GM23338 (cell line): ENCODE measurements at regions not wholly inside any gene's neighbourhood (a gene's known extent, or its start where the extent isn't known, plus 50 kb on each side); places are given as distances from the start of the nearest gene placed in this dataset.

Source experiments
- ATAC-seq: fragments of 200-7000 bp; cut with Tn5 transposase; 3 replicates; pipeline ENCODE4 v1.9.1; 2020
- DNase-seq: peaks from one replicate; pipeline ENCODE4 v3.0.0-alpha.2; 2015; ENCODE audit warnings: low spot score
- H2AFZ ChIP-seq: fragments of 200-600 bp; sonication (generic); 2 replicates; pipeline ENCODE4 v1.8.0; 2016; ENCODE audit warnings: antibody characterized with exemption, mild to moderate bottlenecking, moderate library complexity
- H3F3A ChIP-seq: fragments of 200-600 bp; sonication (generic); replicated peaks from 2 replicates; pipeline ENCODE4 v1.8.0; 2017; ENCODE audit warnings: antibody characterized with exemption, mixed run types, low read depth
- H3K27ac ChIP-seq: fragments of 200-600 bp; sonication (generic); 2 replicates; pipeline ENCODE4 v1.6.1; 2016; ENCODE audit warnings: low read depth
- H3K27me3 ChIP-seq: fragments of 200-600 bp; sonication (generic); 2 replicates; pipeline ENCODE4 v1.8.0; 2016; ENCODE audit warnings: mild to moderate bottlenecking, mixed run types, moderate library complexity; ENCODE audit not compliant: insufficient read depth
- H3K36me3 ChIP-seq: fragments of 200-600 bp; sonication (generic); 2 replicates; pipeline ENCODE4 v1.8.0; 2016; ENCODE audit warnings: mild to moderate bottlenecking; ENCODE audit not compliant: insufficient read depth
- H3K4me1 ChIP-seq: fragments of 200-600 bp; sonication (generic); 2 replicates; pipeline ENCODE4 v1.8.0; 2016; ENCODE audit warnings: mild to moderate bottlenecking, moderate library complexity; ENCODE audit not compliant: insufficient read depth
- H3K4me2 ChIP-seq: fragments of 200-600 bp; sonication (generic); 2 replicates; pipeline ENCODE4 v1.7.1; 2017; ENCODE audit warnings: mixed run types
- H3K4me3 ChIP-seq: fragments of 200-600 bp; sonication (generic); 2 replicates; pipeline ENCODE4 v1.6.1; 2016; ENCODE audit warnings: mixed run types
- H3K79me2 ChIP-seq: fragments of 200-600 bp; sonication (generic); replicated peaks from 2 replicates; pipeline ENCODE4 v1.8.0; 2017; ENCODE audit warnings: mild to moderate bottlenecking; ENCODE audit not compliant: insufficient read depth
- H3K9me2 ChIP-seq: fragments of 200-600 bp; sonication (generic); 2 replicates; pipeline ENCODE4 v1.8.0; 2017; ENCODE audit not compliant: insufficient read depth
- H4K20me1 ChIP-seq: fragments of 200-600 bp; sonication (generic); replicated peaks from 2 replicates; pipeline ENCODE4 v1.8.0; 2017; ENCODE audit warnings: mild to moderate bottlenecking; ENCODE audit not compliant: insufficient read depth
- H3K27ac Mint-ChIP-seq: 2 replicates; pipeline ENCODE4 v1.8.0; 2020; ENCODE audit warnings: inconsistent platforms, mild to moderate bottlenecking, moderate library complexity, mixed read lengths
- H3K27me3 Mint-ChIP-seq: 3 replicates; pipeline ENCODE4 v1.8.0; 2022; ENCODE audit warnings: low read depth, mild to moderate bottlenecking, moderate library complexity, mixed read lengths, inconsistent platforms; ENCODE audit not compliant: insufficient read depth, poor library complexity
- H3K36me3 Mint-ChIP-seq: 3 replicates; pipeline ENCODE4 v1.8.0; 2021; ENCODE audit warnings: low read depth, mild to moderate bottlenecking, inconsistent platforms, moderate library complexity, mixed read lengths
- H3K4me1 Mint-ChIP-seq: 3 replicates; pipeline ENCODE4 v1.8.0; 2020; ENCODE audit warnings: mild to moderate bottlenecking, inconsistent platforms, mixed read lengths
- H3K4me3 Mint-ChIP-seq: 3 replicates; pipeline ENCODE4 v1.8.0; 2021; ENCODE audit warnings: moderate library complexity, mild to moderate bottlenecking, inconsistent platforms, mixed read lengths
- H3K9me3 Mint-ChIP-seq: 3 replicates; pipeline ENCODE4 v1.8.0; 2020; ENCODE audit warnings: moderate library complexity, mild to moderate bottlenecking, inconsistent platforms, mixed read lengths
- CREB1 ChIP-seq: fragments of 250-450 bp; sonication (Bioruptor Pico); IDR thresholded peaks from 2 replicates; pipeline ENCODE4 v1.5.0; 2020; ENCODE audit warnings: low read depth, mild to moderate bottlenecking, moderate library complexity
- EZH2phosphoT487 ChIP-seq: fragments of 200-600 bp; sonication (generic); IDR thresholded peaks from one replicate; pipeline ENCODE4 v1.8.1; 2018; ENCODE audit warnings: antibody characterized with exemption; ENCODE audit not compliant: unreplicated experiment
- NANOG ChIP-seq: IDR thresholded peaks from 2 replicates; pipeline ENCODE4 v1.6.1; 2016; ENCODE audit warnings: antibody characterized with exemption, borderline replicate concordance
- POLR2AphosphoS5 ChIP-seq: IDR thresholded peaks from 2 replicates; pipeline ENCODE4 v1.6.1; 2016; ENCODE audit warnings: antibody characterized with exemption, low read depth
- STAT1 ChIP-seq: IDR thresholded peaks from one replicate; pipeline ENCODE4 v1.6.1; 2016; ENCODE audit warnings: antibody characterized with exemption; ENCODE audit not compliant: unreplicated experiment
- ZNF114 ChIP-seq: fragments of 250-450 bp; sonication (Bioruptor Pico); IDR thresholded peaks from 2 replicates; pipeline ENCODE4 v1.5.0; 2020; ENCODE audit warnings: mild to moderate bottlenecking, moderate library complexity
- ZNF331 ChIP-seq: fragments of 250-450 bp; sonication (Bioruptor Pico); IDR thresholded peaks from 2 replicates; pipeline ENCODE4 v1.5.0; 2020; ENCODE audit warnings: low read depth, mild to moderate bottlenecking, moderate library complexity
- TF ChIP-seq, protein P1 (sequence below): IDR thresholded peaks from 2 replicates; pipeline ENCODE4 v1.6.1; 2016; ENCODE audit warnings: antibody characterized with exemption
- TF ChIP-seq, protein P2 (sequence below), 2 experiments: fragments of 200-600 bp in 1 of 2; sonication (generic) in 1 of 2; conservative IDR thresholded peaks; 2 replicates each; pipeline versions ENCODE4 v1.5.1 to v1.6.1; 2016 to 2017; ENCODE audit warnings: antibody characterized with exemption in 2 of 2, low read depth in 2 of 2, mild to moderate bottlenecking in 2 of 2, moderate library complexity in 1 of 2
- TF ChIP-seq, protein P3 (sequence below): fragments of 250-450 bp; sonication (Bioruptor Pico); IDR thresholded peaks from 2 replicates; pipeline ENCODE4 v1.5.0; 2020; ENCODE audit warnings: mild to moderate bottlenecking, moderate library complexity

DNA sequence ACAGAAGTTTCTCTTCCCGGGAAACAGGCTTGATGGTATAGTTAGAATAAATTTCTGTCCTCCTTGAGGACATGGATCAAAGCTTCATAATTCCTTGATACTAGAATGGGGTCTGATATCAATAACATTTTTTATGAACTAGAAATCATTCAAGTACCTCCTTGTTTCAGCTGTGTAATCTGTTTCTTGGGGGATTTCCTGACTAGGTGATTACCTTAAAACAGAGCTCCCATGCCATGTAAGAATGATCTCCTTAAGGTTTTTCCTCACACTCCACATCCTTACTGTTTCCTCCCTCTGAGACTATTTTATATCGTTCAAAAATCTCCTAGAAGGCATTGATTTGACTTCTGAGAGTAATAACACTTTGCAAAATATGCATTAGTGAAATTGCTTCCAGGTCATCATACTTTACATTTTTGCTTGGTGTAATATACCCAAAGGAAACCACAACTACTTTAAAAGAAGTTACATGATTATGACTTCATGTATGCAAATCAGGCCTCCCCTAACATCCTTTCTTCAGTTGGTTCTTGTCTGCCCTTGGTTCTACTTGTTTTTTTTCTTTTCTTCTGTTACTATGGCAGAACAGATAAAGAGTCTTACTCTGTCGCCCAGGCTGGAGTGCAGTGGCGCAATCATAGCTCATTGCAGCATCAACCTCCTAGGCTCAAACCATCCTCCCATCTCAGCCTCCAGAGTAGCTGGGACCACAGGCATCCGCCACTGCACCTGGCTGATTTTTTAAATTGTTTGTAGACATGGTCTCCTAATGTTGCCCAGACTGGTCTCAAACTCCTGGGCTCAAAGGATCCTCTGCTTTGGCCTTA, 388.8 kb downstream of the ZFHX3 start:
- DNase-seq (no peak), ATAC-seq (no peak)
- no peaks in the 10 kb centered on the region for H3K27me3 ChIP-seq

More for the DNA sequence above, 388.8 kb downstream of the ZFHX3 start:
- no peaks in the 10 kb centered on the region for H3K36me3 ChIP-seq
- no peak overlapping the region for H3K27ac ChIP-seq
- H3K27ac Mint-ChIP-seq: no peak overlapping the region
- peaks cover 3% of the 10 kb centered on the region; the same call in 2 of the 3 replicates for H3K9me3 Mint-ChIP-seq
- no peaks in the 10 kb centered on the region for H3F3A ChIP-seq
- no peaks in the 10 kb centered on the region for H3K4me1 Mint-ChIP-seq
- H3K27me3 Mint-ChIP-seq: no peaks in the 10 kb centered on the region
- peaks cover 9% of the 10 kb centered on the region; the same call in 1 of the 2 replicates for H4K20me1 ChIP-seq
- H2AFZ ChIP-seq: no peak overlapping the region
- H3K36me3 Mint-ChIP-seq: peaks cover 2% of the 10 kb centered on the region; the same call in 1 of the 3 replicates
- no peaks in the 10 kb centered on the region for H3K9me2 ChIP-seq
- peaks cover 4% of the 10 kb centered on the region; the same call in 1 of the 2 replicates for H3K4me1 ChIP-seq
- peaks cover 69% of the 10 kb centered on the region for H3K79me2 ChIP-seq
- no peak overlapping the region for H3K4me3 Mint-ChIP-seq
- TF ChIP-seq, protein P1, sequence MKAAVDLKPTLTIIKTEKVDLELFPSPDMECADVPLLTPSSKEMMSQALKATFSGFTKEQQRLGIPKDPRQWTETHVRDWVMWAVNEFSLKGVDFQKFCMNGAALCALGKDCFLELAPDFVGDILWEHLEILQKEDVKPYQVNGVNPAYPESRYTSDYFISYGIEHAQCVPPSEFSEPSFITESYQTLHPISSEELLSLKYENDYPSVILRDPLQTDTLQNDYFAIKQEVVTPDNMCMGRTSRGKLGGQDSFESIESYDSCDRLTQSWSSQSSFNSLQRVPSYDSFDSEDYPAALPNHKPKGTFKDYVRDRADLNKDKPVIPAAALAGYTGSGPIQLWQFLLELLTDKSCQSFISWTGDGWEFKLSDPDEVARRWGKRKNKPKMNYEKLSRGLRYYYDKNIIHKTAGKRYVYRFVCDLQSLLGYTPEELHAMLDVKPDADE: no peak
- TF ChIP-seq EZH2phosphoT487 (no peak), ZNF331 (CRISPR knock-in tag) (no peak), STAT1 (no peak), NANOG (no peak), POLR2AphosphoS5 (no peak), CREB1 (CRISPR knock-in tag) (no peak), ZNF114 (no peak)
- TF ChIP-seq, protein P2, sequence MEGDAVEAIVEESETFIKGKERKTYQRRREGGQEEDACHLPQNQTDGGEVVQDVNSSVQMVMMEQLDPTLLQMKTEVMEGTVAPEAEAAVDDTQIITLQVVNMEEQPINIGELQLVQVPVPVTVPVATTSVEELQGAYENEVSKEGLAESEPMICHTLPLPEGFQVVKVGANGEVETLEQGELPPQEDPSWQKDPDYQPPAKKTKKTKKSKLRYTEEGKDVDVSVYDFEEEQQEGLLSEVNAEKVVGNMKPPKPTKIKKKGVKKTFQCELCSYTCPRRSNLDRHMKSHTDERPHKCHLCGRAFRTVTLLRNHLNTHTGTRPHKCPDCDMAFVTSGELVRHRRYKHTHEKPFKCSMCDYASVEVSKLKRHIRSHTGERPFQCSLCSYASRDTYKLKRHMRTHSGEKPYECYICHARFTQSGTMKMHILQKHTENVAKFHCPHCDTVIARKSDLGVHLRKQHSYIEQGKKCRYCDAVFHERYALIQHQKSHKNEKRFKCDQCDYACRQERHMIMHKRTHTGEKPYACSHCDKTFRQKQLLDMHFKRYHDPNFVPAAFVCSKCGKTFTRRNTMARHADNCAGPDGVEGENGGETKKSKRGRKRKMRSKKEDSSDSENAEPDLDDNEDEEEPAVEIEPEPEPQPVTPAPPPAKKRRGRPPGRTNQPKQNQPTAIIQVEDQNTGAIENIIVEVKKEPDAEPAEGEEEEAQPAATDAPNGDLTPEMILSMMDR (conservative IDR thresholded peaks at IDR 0.05; ENCODE audit: low read depth in 2 of 2): no peak
- TF ChIP-seq, protein P3, sequence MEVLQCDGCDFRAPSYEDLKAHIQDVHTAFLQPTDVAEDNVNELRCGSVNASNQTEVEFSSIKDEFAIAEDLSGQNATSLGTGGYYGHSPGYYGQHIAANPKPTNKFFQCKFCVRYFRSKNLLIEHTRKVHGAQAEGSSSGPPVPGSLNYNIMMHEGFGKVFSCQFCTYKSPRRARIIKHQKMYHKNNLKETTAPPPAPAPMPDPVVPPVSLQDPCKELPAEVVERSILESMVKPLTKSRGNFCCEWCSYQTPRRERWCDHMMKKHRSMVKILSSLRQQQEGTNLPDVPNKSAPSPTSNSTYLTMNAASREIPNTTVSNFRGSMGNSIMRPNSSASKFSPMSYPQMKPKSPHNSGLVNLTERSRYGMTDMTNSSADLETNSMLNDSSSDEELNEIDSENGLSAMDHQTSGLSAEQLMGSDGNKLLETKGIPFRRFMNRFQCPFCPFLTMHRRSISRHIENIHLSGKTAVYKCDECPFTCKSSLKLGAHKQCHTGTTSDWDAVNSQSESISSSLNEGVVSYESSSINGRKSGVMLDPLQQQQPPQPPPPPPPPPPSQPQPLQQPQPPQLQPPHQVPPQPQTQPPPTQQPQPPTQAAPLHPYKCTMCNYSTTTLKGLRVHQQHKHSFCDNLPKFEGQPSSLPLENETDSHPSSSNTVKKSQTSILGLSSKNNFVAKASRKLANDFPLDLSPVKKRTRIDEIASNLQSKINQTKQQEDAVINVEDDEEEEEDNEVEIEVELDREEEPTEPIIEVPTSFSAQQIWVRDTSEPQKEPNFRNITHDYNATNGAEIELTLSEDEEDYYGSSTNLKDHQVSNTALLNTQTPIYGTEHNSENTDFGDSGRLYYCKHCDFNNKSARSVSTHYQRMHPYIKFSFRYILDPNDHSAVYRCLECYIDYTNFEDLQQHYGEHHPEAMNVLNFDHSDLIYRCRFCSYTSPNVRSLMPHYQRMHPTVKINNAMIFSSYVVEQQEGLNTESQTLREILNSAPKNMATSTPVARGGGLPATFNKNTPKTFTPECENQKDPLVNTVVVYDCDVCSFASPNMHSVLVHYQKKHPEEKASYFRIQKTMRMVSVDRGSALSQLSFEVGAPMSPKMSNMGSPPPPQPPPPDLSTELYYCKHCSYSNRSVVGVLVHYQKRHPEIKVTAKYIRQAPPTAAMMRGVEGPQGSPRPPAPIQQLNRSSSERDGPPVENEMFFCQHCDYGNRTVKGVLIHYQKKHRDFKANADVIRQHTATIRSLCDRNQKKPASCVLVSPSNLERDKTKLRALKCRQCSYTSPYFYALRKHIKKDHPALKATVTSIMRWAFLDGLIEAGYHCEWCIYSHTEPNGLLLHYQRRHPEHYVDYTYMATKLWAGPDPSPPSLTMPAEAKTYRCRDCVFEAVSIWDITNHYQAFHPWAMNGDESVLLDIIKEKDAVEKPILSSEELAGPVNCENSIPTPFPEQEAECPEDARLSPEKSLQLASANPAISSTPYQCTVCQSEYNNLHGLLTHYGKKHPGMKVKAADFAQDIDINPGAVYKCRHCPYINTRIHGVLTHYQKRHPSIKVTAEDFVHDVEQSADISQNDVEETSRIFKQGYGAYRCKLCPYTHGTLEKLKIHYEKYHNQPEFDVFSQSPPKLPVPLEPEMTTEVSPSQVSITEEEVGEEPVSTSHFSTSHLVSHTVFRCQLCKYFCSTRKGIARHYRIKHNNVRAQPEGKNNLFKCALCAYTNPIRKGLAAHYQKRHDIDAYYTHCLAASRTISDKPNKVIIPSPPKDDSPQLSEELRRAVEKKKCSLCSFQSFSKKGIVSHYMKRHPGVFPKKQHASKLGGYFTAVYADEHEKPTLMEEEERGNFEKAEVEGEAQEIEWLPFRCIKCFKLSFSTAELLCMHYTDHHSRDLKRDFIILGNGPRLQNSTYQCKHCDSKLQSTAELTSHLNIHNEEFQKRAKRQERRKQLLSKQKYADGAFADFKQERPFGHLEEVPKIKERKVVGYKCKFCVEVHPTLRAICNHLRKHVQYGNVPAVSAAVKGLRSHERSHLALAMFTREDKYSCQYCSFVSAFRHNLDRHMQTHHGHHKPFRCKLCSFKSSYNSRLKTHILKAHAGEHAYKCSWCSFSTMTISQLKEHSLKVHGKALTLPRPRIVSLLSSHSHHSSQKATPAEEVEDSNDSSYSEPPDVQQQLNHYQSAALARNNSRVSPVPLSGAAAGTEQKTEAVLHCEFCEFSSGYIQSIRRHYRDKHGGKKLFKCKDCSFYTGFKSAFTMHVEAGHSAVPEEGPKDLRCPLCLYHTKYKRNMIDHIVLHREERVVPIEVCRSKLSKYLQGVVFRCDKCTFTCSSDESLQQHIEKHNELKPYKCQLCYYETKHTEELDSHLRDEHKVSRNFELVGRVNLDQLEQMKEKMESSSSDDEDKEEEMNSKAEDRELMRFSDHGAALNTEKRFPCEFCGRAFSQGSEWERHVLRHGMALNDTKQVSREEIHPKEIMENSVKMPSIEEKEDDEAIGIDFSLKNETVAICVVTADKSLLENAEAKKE (CRISPR knock-in tag): no peak
- H3K4me2 ChIP-seq: no peak overlapping the region
- no peak overlapping the region for H3K4me3 ChIP-seq
